WTC11 (cell line): ENCODE measurements at regions not wholly inside any gene's neighbourhood (a gene's known extent, or its start where the extent isn't known, plus 50 kb on each side); places are given as distances from the start of the nearest gene placed in this dataset.

ENCODE experiments used
- ATAC-seq: fragments of 200-7000 bp; cut with Tn5 transposase; 2 replicates; pipeline ENCODE4 v1.10.0; 2021; ENCODE audit warnings: mild to moderate bottlenecking, moderate library complexity
- CTCF ChIA-PET: fragments of 300-600 bp; sonication (Branson Sonifier 250); formaldehyde crosslinking; loops from one replicate; lab custom pipeline; 2021; ENCODE audit warnings: antibody characterized with exemption; lab: Charles Lee
- POLR2A ChIA-PET: fragments of 350-600 bp; sonication (Branson Sonifier 250); formaldehyde crosslinking; loops from one replicate; lab custom pipeline; 2021; ENCODE audit warnings: antibody characterized with exemption; lab: Charles Lee
- DNase-seq: peaks from one replicate; pipeline ENCODE4 v3.0.0; 2021; ENCODE audit warnings: low spot score
- H3K27ac Mint-ChIP-seq: 2 replicates; pipeline ENCODE4 v1.8.0; 2021; ENCODE audit warnings: mixed read lengths
- H3K27me3 Mint-ChIP-seq: 2 replicates; pipeline ENCODE4 v1.8.0; 2021; ENCODE audit warnings: low read depth, mild to moderate bottlenecking, moderate library complexity, mixed read lengths
- H3K36me3 Mint-ChIP-seq: 2 replicates; pipeline ENCODE4 v1.8.0; 2021; ENCODE audit warnings: mixed read lengths
- H3K4me1 Mint-ChIP-seq: 2 replicates; pipeline ENCODE4 v1.8.0; 2022; ENCODE audit warnings: mixed read lengths
- H3K4me3 Mint-ChIP-seq: 2 replicates; pipeline ENCODE4 v1.8.0; 2021; ENCODE audit warnings: mild to moderate bottlenecking, moderate library complexity, mixed read lengths
- H3K9me3 Mint-ChIP-seq: 2 replicates; pipeline ENCODE4 v1.8.0; 2021; ENCODE audit warnings: mixed read lengths
- ARID4B ChIP-seq: sonication (generic); formaldehyde crosslinking; IDR thresholded peaks from 2 replicates; pipeline ENCODE4 v1.8.0; 2023; ENCODE audit warnings: missing genetic modification reagents, mild to moderate bottlenecking, borderline replicate concordance
- ATF3 ChIP-seq: sonication (generic); formaldehyde crosslinking; conservative IDR thresholded peaks from 2 replicates; pipeline ENCODE4 v1.8.1; 2022; ENCODE audit warnings: mild to moderate bottlenecking, missing genetic modification reagents
- ERG ChIP-seq: fragments of 250-450 bp; sonication (Bioruptor Pico); IDR thresholded peaks from 2 replicates; pipeline ENCODE4 v1.8.0; 2021; ENCODE audit warnings: mild to moderate bottlenecking
- FOXP1 ChIP-seq: sonication (generic); formaldehyde crosslinking; IDR thresholded peaks from 2 replicates; pipeline ENCODE4 v1.8.0; 2022; ENCODE audit warnings: missing genetic modification reagents, mild to moderate bottlenecking, moderate library complexity, borderline replicate concordance
- GTF2I ChIP-seq: fragments of 250-450 bp; sonication (Bioruptor Pico); conservative IDR thresholded peaks from 2 replicates; pipeline ENCODE4 v1.4.0; 2021; ENCODE audit warnings: mild to moderate bottlenecking
- JAZF1 ChIP-seq: fragments of 250-450 bp; sonication (Bioruptor Pico); IDR thresholded peaks from 2 replicates; pipeline ENCODE4 v1.9.0; 2021; ENCODE audit warnings: moderate library complexity, mild to moderate bottlenecking, inconsistent platforms
- KAT7 ChIP-seq: sonication (generic); formaldehyde crosslinking; IDR thresholded peaks from 2 replicates; pipeline ENCODE4 v1.8.1; 2023; ENCODE audit warnings: missing genetic modification reagents, mild to moderate bottlenecking, borderline replicate concordance
- MXD4 ChIP-seq: fragments of 250-450 bp; sonication (Bioruptor Pico); IDR thresholded peaks from 2 replicates; pipeline ENCODE4 v1.8.0; 2021; ENCODE audit warnings: mild to moderate bottlenecking, moderate library complexity, borderline replicate concordance
- OVOL2 ChIP-seq: fragments of 250-450 bp; sonication (Bioruptor Pico); IDR thresholded peaks from 2 replicates; pipeline ENCODE4 v1.9.0; 2021; ENCODE audit warnings: mild to moderate bottlenecking, borderline replicate concordance
- PREB ChIP-seq: sonication (generic); formaldehyde crosslinking; IDR thresholded peaks from 2 replicates; pipeline ENCODE4 v1.8.1; 2022; ENCODE audit warnings: mild to moderate bottlenecking, missing genetic modification reagents, moderate library complexity, borderline replicate concordance
- RORB ChIP-seq: fragments of 250-450 bp; sonication (Bioruptor Pico); IDR thresholded peaks from 2 replicates; pipeline ENCODE4 v1.9.0; 2021; ENCODE audit warnings: mild to moderate bottlenecking
- SMAD3 ChIP-seq: sonication (generic); formaldehyde crosslinking; IDR thresholded peaks from 2 replicates; pipeline ENCODE4 v1.8.0; 2022; ENCODE audit warnings: missing genetic modification reagents, mild to moderate bottlenecking, borderline replicate concordance
- SMAD4 ChIP-seq: sonication (generic); formaldehyde crosslinking; IDR thresholded peaks from 2 replicates; pipeline ENCODE4 v1.8.0; 2022; ENCODE audit warnings: mild to moderate bottlenecking, missing genetic modification reagents
- ZBTB21 ChIP-seq: sonication (generic); formaldehyde crosslinking; IDR thresholded peaks from 2 replicates; pipeline ENCODE4 v1.8.1; 2023; ENCODE audit warnings: mild to moderate bottlenecking, missing genetic modification reagents, borderline replicate concordance
- ZNF138 ChIP-seq: sonication (generic); formaldehyde crosslinking; conservative IDR thresholded peaks from 2 replicates; pipeline ENCODE4 v1.8.1; 2022; ENCODE audit warnings: mild to moderate bottlenecking, moderate library complexity, missing genetic modification reagents
- ZNF232 ChIP-seq: sonication (generic); formaldehyde crosslinking; IDR thresholded peaks from 2 replicates; pipeline ENCODE4 v1.8.0; 2022; ENCODE audit warnings: mild to moderate bottlenecking, missing genetic modification reagents
- TF ChIP-seq, protein P1 (sequence below): sonication (generic); formaldehyde crosslinking; IDR thresholded peaks from 2 replicates; pipeline ENCODE4 v1.8.1; 2022; ENCODE audit warnings: mild to moderate bottlenecking, moderate library complexity, missing genetic modification reagents
- TF ChIP-seq, protein P2 (sequence below): sonication (generic); formaldehyde crosslinking; IDR thresholded peaks from 2 replicates; pipeline ENCODE4 v1.8.1; 2023; ENCODE audit warnings: mild to moderate bottlenecking, missing genetic modification reagents, moderate library complexity
- TF ChIP-seq, protein P3 (sequence below): fragments of 250-450 bp; sonication (Bioruptor Pico); IDR thresholded peaks from 2 replicates; pipeline ENCODE4 v1.9.0; 2021; ENCODE audit warnings: mild to moderate bottlenecking, borderline replicate concordance

DNA sequence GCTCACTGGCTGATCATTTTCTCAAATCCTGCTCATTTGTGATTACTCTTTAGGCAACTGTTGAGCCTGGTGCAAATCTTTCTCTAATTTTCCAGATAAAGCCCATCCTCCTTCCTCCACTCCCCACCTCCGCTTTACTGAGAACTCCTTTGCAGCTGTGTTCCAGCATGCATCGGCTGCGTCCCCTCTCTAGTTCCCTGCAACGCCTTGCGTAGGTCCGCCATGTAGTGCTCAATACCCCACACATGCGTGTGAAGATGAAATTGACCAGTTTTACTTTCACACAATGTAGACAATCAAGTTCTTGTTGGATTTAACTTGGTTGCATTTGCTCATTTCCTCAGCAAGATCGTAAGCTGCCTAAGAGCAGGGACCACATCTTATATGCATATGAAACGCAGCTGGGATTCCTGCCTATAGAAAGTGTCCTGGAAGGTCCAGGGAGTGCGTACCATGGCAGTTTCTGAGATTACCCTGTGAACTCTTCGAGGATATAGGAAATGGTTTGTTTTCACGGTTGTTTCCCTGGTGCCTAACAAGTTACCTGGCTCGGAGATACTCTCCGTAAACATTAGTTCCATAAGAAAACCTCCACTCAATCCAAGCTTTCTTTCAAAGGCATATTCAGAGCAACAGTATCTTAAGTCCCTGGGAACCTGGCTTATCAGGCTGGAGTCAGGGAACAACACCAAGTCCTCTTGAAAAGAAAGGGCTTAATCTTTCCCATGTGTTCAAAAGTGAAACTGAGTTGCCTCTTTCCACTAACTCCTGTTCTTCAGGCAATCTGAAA is 766.4 kb upstream of the ID2 start:
- CTCF ChIA-PET, result interaction anchor here (1.3 kb wide), 1 partner anchor 778 kb away, joined by 4 read pairs; no protein-coding TSS in a partner anchor
- DNase-seq, result no peak
- H3K4me3 Mint-ChIP-seq, result no peak overlapping the region

More for the DNA sequence above, 766.4 kb upstream of the ID2 start:
- Mint-ChIP-seq H3K9me3 (peaks cover 12% of the 10 kb centered on the region), H3K36me3 (no peaks in the 10 kb centered on the region), H3K4me1 (peaks cover 24% of the 10 kb centered on the region), H3K27me3 (no peaks in the 10 kb centered on the region), H3K27ac (peak overlapping the region; percentile 91; the same call in 1 of the 2 replicates)
- peak; percentile 71 for ATAC-seq
- no peak for TF ChIP-seq SMAD4 (CRISPR knock-in tag)
- TF ChIP-seq, protein P1, sequence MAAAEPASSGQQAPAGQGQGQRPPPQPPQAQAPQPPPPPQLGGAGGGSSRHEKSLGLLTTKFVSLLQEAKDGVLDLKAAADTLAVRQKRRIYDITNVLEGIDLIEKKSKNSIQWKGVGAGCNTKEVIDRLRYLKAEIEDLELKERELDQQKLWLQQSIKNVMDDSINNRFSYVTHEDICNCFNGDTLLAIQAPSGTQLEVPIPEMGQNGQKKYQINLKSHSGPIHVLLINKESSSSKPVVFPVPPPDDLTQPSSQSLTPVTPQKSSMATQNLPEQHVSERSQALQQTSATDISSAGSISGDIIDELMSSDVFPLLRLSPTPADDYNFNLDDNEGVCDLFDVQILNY (CRISPR knock-in tag), result no peak
- no peak for TF ChIP-seq ZNF232 (CRISPR knock-in tag)
- no peak for TF ChIP-seq RORB (CRISPR knock-in tag)
- no peak for TF ChIP-seq ZBTB21 (CRISPR knock-in tag)
- TF ChIP-seq, protein P2, sequence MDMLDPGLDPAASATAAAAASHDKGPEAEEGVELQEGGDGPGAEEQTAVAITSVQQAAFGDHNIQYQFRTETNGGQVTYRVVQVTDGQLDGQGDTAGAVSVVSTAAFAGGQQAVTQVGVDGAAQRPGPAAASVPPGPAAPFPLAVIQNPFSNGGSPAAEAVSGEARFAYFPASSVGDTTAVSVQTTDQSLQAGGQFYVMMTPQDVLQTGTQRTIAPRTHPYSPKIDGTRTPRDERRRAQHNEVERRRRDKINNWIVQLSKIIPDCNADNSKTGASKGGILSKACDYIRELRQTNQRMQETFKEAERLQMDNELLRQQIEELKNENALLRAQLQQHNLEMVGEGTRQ, result no peak
- TF ChIP-seq ATF3, result no peak
- TF ChIP-seq FOXP1 (CRISPR knock-in tag), result no peak
- no peak for TF ChIP-seq JAZF1 (CRISPR knock-in tag)
- no peak for TF ChIP-seq GTF2I
- no peak for TF ChIP-seq SMAD3 (CRISPR knock-in tag)
- no peak for TF ChIP-seq KAT7
- TF ChIP-seq OVOL2 (CRISPR knock-in tag), result no peak
- no peak for TF ChIP-seq MXD4 (CRISPR knock-in tag)
- TF ChIP-seq ARID4B (CRISPR knock-in tag), result no peak
- TF ChIP-seq PREB (CRISPR knock-in tag), result no peak
- TF ChIP-seq ZNF138 (CRISPR knock-in tag), result no peak
- TF ChIP-seq ERG (CRISPR knock-in tag), result no peak
- TF ChIP-seq, protein P3, sequence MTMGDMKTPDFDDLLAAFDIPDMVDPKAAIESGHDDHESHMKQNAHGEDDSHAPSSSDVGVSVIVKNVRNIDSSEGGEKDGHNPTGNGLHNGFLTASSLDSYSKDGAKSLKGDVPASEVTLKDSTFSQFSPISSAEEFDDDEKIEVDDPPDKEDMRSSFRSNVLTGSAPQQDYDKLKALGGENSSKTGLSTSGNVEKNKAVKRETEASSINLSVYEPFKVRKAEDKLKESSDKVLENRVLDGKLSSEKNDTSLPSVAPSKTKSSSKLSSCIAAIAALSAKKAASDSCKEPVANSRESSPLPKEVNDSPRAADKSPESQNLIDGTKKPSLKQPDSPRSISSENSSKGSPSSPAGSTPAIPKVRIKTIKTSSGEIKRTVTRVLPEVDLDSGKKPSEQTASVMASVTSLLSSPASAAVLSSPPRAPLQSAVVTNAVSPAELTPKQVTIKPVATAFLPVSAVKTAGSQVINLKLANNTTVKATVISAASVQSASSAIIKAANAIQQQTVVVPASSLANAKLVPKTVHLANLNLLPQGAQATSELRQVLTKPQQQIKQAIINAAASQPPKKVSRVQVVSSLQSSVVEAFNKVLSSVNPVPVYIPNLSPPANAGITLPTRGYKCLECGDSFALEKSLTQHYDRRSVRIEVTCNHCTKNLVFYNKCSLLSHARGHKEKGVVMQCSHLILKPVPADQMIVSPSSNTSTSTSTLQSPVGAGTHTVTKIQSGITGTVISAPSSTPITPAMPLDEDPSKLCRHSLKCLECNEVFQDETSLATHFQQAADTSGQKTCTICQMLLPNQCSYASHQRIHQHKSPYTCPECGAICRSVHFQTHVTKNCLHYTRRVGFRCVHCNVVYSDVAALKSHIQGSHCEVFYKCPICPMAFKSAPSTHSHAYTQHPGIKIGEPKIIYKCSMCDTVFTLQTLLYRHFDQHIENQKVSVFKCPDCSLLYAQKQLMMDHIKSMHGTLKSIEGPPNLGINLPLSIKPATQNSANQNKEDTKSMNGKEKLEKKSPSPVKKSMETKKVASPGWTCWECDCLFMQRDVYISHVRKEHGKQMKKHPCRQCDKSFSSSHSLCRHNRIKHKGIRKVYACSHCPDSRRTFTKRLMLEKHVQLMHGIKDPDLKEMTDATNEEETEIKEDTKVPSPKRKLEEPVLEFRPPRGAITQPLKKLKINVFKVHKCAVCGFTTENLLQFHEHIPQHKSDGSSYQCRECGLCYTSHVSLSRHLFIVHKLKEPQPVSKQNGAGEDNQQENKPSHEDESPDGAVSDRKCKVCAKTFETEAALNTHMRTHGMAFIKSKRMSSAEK, result no peak
- POLR2A ChIA-PET, result no interaction called here
